NCI-H526 treated with DMSO at 0.1 percent for 48 hours (cell line): ENCODE measurements at regions not wholly inside any gene's neighbourhood (a gene's known extent, or its start where the extent isn't known, plus 50 kb on each side); places are given as distances from the start of the nearest gene placed in this dataset.
A peak's percentile ranks its signal among the peaks of the same experiment; 100 is the strongest.
"Not testable (repeated sequence)": the region's sequence is repeated elsewhere in the genome, so short reads cannot be mapped to it uniquely, and the experiment has no call there.

Experiments used
- DNase-seq: peaks from one replicate; lab custom pipeline; 2025; lab: John Stamatoyannopoulos, UW

- no peak for DNase-seq
These were observed 54.1 kb upstream of the SHLD1 start for GRCh38 chr20:5696011-5696559.

GRCh38 chr20:5691918-5692618 is 58.1 kb upstream of the SHLD1 start:
- peak; percentile 84 for DNase-seq

DNA sequence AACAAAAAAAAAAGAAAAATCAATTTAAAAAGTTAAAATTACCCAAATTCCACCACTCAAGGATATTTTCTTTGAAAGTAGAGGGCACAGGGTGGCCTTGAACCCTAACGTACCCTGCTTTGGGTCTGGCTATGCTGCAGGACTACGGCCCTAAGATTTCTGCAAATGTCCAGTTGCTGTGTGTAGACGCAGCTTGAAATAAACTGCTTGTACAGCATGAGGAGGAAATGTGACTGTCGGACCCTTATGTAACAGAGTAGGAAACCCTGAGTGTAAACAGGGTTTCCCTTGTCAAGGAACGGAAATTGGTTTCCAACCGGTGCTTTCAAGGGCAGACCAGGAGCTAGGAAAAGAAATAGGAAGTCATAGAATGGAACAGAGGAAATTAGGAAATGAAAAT is 60.7 kb upstream of the SHLD1 start:
- DNase-seq: no peak

- DNase-seq: no peak
These were observed 61.7 kb upstream of the SHLD1 start for GRCh38 chr20:5688431-5688972.

DNA sequence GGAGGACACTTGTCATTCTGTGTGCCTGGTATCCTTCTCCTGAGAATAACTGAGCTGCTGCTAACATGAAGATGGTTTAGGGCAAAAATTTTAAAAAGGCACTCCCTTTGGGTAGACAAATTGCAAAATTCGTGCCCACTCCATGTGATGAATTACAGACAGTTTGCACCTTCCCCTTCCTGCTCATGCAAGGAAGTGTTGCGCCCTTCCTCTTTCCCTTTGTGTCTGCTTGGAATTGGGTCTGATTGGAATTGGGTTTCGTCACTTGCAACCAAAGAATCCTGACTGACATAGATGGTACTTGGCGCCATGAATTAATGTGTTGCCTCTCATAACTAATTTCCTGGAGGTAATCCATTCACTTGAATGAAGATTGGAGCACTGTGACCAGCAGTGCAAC is 62.3 kb upstream of the SHLD1 start:
- DNase-seq: no peak

DNA sequence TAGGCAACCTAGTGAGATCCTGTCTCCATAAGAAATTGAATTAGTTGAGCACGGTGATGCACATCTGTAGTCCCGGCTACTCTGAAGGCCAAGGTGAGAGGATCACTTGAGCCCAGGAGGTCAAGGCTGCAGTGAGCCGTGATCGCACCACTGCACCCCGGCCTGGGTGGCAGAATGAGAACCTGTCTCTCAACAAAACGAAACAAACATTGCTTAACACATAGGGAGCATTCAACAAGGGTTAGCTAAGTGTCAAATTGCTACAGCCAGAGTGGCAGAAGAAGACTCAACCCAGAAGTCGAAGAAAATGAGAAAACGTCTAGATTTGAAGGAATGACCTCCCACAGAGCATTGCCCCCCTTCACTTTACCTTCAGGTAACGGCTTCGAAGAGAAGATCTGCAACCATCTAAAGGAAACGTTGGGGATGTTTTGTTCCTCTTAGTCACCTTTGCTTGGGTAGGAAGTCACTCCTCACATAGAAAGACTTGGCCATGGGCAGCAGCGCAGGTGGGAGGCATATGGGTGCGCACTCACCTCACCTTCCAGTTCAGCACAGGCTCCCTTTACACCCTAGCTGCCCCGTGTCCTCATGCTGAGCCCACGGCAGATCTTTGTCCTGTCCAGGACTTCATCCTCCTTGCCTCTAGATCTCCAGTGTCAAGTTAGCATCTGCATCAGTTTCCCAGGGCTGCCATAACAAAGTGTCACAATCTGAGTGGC is 63.7 kb upstream of the SHLD1 start:
- no peak for DNase-seq

- not testable (repeated sequence) for DNase-seq
These were observed 67.6 kb upstream of the SHLD1 start for GRCh38 chr20:5682556-5682955.

- DNase-seq: no peak
These were observed 69.4 kb upstream of the GPCPD1 start for GRCh38 chr20:5680192-5680591.

DNA sequence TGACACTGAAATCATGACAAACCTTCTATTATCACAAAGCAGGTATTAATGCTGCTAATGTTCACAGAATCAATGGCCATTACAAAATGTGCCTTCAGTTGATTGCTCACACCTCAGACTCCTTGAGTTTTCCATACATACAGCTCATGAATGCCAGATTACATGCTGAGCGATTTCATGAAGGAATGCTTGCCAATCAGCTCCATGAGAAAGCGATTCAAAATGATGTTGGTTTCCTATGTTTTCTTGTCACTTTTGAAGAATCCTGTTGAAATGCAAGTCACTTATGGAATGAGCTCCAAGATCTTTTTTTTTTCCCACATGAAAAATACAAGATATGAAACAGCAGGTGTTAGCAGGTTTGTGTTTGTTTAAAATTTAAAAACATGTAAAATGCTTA is 68.0 kb upstream of the GPCPD1 start:
- no peak for DNase-seq

DNA sequence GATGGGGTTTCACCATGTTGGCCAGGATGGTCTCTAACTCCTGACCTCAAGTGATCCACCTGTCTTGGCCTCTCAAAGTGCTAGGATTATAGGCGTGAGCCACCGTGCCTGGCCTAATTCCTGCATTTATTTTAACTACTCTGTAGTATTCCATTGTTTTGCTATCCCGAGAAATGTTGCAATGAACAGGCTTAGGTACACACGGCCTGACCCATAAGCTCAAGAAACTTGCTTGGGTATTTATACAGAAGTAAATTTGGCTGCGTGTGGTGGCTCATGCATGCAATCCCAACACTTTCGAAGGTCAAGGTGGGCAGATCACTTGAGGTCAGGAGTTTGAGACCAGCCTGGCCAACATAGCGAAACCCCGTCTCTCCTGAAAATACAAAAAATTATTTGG is 67.1 kb upstream of the GPCPD1 start:
- not testable (repeated sequence) for DNase-seq

- no peak for DNase-seq
These were observed 66.6 kb upstream of the GPCPD1 start for GRCh38 chr20:5677389-5677788.

- DNase-seq: no peak
These were observed 64.6 kb upstream of the GPCPD1 start for GRCh38 chr20:5675103-5676091.

DNA sequence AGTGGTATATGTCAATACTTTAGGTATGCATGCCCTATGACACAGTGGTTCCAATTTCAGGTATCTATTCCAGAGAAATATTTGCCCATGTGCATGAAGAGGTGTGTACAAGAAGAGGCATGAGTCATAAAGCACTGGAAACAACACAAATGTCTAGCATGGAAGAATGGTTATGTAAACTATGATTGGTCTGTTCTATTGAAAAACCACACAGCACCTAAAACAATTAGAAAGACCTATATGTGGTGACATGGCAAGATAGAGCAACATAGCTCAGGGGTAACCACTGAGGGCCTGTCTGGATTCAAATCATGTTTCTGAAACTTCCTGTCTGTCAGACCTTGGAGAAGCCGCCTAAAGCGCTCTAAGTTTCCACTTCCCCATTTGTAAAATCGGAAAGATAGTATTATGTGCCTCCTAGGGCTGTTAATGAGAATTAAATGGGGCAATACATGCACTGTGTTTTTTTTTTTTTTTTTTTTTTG is 63.4 kb upstream of the GPCPD1 start:
- no peak for DNase-seq

- DNase-seq: no peak
These were observed 60.1 kb upstream of the GPCPD1 start for GRCh38 chr20:5670874-5671273.

DNA sequence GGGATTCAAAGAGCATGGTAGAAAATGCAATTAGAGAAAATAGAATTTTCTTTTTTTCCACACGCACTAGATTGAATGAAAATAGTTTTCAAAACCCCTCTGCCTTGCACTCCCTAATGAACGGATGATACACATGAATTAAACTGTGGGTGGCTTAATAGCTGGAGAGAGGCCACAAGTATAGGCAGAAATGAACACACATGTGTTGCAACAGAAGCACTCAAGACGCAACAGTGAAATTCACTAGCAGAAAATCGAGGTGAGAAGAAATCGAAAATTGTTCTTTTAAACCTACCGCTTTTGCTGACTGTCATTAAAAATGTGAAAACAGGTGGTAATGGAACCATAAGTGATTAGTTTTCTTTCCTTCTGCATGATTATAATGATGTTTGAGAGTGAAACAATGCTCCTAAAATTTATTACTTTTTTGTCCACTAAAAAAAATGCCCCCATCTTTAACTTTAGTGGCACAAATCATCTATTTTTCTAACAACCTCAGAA is 59.3 kb upstream of the GPCPD1 start:
- no peak for DNase-seq

- no peak for DNase-seq
These were observed 57.7 kb upstream of the GPCPD1 start for GRCh38 chr20:5668529-5668868.

- no peak for DNase-seq
These were observed 57.1 kb upstream of the GPCPD1 start for GRCh38 chr20:5667705-5668528.

- DNase-seq: peak; percentile 40
These were observed 54.6 kb upstream of the GPCPD1 start for GRCh38 chr20:5665417-5665816.

- DNase-seq: no peak
These were observed 52.6 kb upstream of the GPCPD1 start for GRCh38 chr20:5663396-5663795.

DNA sequence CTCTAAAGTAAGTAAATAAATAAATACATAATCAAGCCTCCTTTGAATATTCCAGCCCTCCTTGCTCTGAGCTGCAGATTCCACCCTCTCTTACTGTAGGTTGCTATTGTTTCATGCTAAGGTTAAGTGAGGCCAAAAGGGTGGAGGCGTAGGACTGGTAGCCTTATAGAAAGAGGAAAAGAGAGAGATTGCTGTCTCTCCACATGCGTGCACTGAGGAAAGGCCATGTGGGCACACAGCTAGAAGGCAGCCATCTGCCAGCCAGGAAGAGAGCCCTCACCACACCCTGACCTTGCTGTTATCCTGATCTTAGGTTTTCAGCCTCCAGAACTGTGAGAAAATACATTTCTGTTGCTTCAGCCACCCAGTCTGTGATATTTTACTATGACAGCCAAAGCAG is 52.0 kb upstream of the GPCPD1 start:
- no peak for DNase-seq

- not testable (repeated sequence) for DNase-seq
These were observed 50.0 kb upstream of the GPCPD1 start for GRCh38 chr20:5660756-5661155.
